Colonic mucosa (tissue), 4 donors: ENCODE measurements at regions not wholly inside any gene's neighbourhood (a gene's known extent, or its start where the extent isn't known, plus 50 kb on each side); places are given as distances from the start of the nearest gene placed in this dataset.

Source experiments
- DNase-seq: peaks from one replicate; pipeline ENCODE4 v3.0.0-alpha.2; 2020
- H3K27ac ChIP-seq: fragments of 200-600 bp; one replicate; pipeline ENCODE4 v1.8.0; 2021
- H3K27me3 ChIP-seq: fragments of 200-600 bp; one replicate; pipeline ENCODE4 v1.8.0; 2021
- H3K36me3 ChIP-seq: fragments of 200-600 bp; one replicate; pipeline ENCODE4 v1.8.0; 2021
- H3K4me1 ChIP-seq: fragments of 200-600 bp; one replicate; pipeline ENCODE4 v1.8.0; 2021; ENCODE audit warnings: mild to moderate bottlenecking
- H3K4me3 ChIP-seq: fragments of 200-600 bp; one replicate; pipeline ENCODE4 v1.8.0; 2021
- H3K9ac ChIP-seq, 2 donors: one replicate each; pipeline ENCODE4 v1.7.0; 2013; ENCODE audit warnings: control low read depth in 2 of 2, low read depth in 2 of 2, low read length in 2 of 2
- H3K9me3 ChIP-seq: fragments of 200-600 bp; one replicate; pipeline ENCODE4 v1.8.0; 2021
- CTCF ChIP-seq: fragments of 200-600 bp; IDR thresholded peaks from one replicate; pipeline ENCODE4 v1.8.0; 2022; ENCODE audit warnings: antibody characterized with exemption, mild to moderate bottlenecking
- intact Hi-C: fragments of 100-400 bp; cut with DNase I; formaldehyde crosslinking; loops from one replicate; pipeline ENCODE4 v1.14.1; 2022
- donor health status: healthy.
- donor health status: DM: no; HTN: no; CAD: no.
- donor health status: DM: no; HTN: no; CAD: no.

GRCh38 chr1:228919914-228920313 lies 184.6 kb downstream of the RHOU start:
- Histone ChIP-seq H3K36me3 (no peaks in the 10 kb centered on the region), H3K4me3 (no peak overlapping the region), H3K9ac (no peak overlapping the region), H3K27ac (no peak overlapping the region), H3K27me3 (no peaks in the 10 kb centered on the region), H3K9me3 (no peaks in the 10 kb centered on the region), H3K4me1 (no peaks in the 10 kb centered on the region)
- TF ChIP-seq CTCF = no peak
- DNase-seq = no peak
- intact Hi-C loops = no loop called here

GRCh38 chr1:228920831-228921230 lies 185.6 kb downstream of the RHOU start:
- DNase-seq = no peak
- Histone ChIP-seq H3K36me3 (no peaks in the 10 kb centered on the region), H3K27me3 (no peaks in the 10 kb centered on the region), H3K4me3 (no peak overlapping the region), H3K27ac (no peak overlapping the region), H3K9me3 (no peaks in the 10 kb centered on the region), H3K4me1 (no peaks in the 10 kb centered on the region), H3K9ac (no peak overlapping the region)
- intact Hi-C loops = no loop called here
- no peak for TF ChIP-seq CTCF

GRCh38 chr1:228921481-228921880 lies 186.2 kb downstream of the RHOU start:
- TF ChIP-seq CTCF = no peak
- no peak overlapping the region for H3K9ac ChIP-seq
- no peaks in the 10 kb centered on the region for H3K9me3 ChIP-seq
- H3K27me3 ChIP-seq = no peaks in the 10 kb centered on the region
- H3K4me3 ChIP-seq = no peak overlapping the region
- H3K4me1 ChIP-seq = no peaks in the 10 kb centered on the region
- no peaks in the 10 kb centered on the region for H3K36me3 ChIP-seq
- intact Hi-C loops = no loop called here
- no peak overlapping the region for H3K27ac ChIP-seq
- no peak for DNase-seq

GRCh38 chr1:228922722-228923376 lies 187.6 kb downstream of the RHOU start:
- no peaks in the 10 kb centered on the region for H3K4me1 ChIP-seq
- DNase-seq = no peak
- H3K4me3 ChIP-seq = no peak overlapping the region
- H3K36me3 ChIP-seq = no peaks in the 10 kb centered on the region
- intact Hi-C loops = no loop called here
- no peak overlapping the region for H3K9ac ChIP-seq
- H3K27ac ChIP-seq = no peak overlapping the region
- no peak for TF ChIP-seq CTCF
- H3K27me3 ChIP-seq = no peaks in the 10 kb centered on the region
- no peaks in the 10 kb centered on the region for H3K9me3 ChIP-seq

- Histone ChIP-seq H3K27ac (no peak overlapping the region), H3K36me3 (no peaks in the 10 kb centered on the region), H3K27me3 (no peaks in the 10 kb centered on the region), H3K9me3 (no peaks in the 10 kb centered on the region), H3K9ac (no peak overlapping the region), H3K4me3 (no peak overlapping the region), H3K4me1 (no peaks in the 10 kb centered on the region)
- no peak for TF ChIP-seq CTCF
- intact Hi-C loops = no loop called here
- DNase-seq = no peak
These were observed 188.9 kb downstream of the RHOU start for GRCh38 chr1:228923973-228924686.
